GM18502 (cell line): ENCODE measurements at regions not wholly inside any gene's neighbourhood (a gene's known extent, or its start where the extent isn't known, plus 50 kb on each side); places are given as distances from the start of the nearest gene placed in this dataset.
"Not testable (repeated sequence)": the region's sequence is repeated elsewhere in the genome, so short reads cannot be mapped to it uniquely, and the experiment has no call there.

Source experiments
- ATAC-seq: cut with Tn5 transposase; IDR thresholded peaks from one replicate; pipeline ENCODE4 v1.9.1; 2021; ENCODE audit warnings: mild to moderate bottlenecking; ENCODE audit not compliant: unreplicated experiment, poor library complexity

- no peak for ATAC-seq
Measured at GRCh38 chr5:167339205-167339604, 952.2 kb upstream of the WWC1 start.

GRCh38 chr5:167346461-167346860 is 945.0 kb upstream of the WWC1 start:
- no peak for ATAC-seq

- no peak for ATAC-seq
Measured at GRCh38 chr5:167348251-167348926, 943.1 kb upstream of the WWC1 start.

GRCh38 chr5:167348980-167349379 is 942.5 kb upstream of the WWC1 start:
- ATAC-seq: no peak

DNA sequence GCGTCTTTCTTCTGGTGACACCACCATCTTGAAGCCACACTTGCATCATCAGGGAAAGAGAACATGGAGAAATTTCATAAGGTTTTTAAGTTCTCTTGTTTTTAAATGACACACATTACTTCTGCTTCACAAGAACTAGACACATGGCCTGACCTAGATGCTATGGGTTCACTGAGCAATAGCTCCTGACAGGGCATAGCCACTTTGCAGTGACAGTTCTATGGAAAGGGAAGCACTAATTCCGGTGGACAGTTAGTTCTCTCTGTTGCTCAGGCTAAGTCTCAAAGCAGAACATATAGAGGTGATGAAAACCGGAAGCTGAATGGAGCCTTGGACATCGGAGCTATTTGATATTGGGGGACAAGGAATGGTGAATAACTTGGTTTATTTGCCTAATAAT is 940.1 kb upstream of the WWC1 start:
- ATAC-seq: no peak

DNA sequence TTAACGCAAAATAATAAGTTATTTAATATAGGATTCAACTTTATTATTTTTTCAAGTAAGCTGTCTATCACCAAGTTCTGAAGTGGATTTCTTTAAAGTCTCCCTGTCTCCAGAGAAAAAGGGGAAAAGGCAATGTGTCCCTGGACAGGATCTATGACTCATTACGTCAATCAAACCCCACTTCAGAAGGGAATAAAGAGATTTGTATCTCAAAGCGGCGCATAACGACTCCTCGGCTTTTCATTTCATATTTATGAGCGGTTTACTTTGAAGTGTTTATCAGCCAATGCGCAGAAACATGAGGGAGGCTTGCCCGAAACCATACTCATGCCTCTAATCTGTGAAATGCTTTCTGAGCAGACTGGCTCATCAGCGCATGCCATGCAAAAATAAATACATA is 938.6 kb upstream of the WWC1 start:
- ATAC-seq: no peak

DNA sequence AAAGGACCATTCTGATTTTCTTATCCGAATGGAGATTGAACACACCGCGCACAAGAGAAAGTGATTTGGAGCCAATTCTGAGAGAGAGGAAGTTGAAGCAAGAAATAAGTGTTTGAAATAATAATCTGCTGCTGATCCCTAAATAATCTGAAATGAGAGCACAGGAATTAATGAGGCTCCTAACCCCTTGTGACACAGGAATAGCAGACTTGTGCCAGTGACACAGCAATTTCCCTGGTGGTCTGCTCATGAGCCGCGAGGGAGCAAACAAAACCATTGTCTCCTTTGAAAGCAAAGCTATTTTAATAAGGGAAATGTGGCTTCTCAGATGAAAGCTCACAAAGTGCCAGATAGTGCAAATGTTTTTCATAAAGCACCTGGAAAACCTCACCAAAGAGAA is 936.1 kb upstream of the WWC1 start:
- ATAC-seq: no peak

DNA sequence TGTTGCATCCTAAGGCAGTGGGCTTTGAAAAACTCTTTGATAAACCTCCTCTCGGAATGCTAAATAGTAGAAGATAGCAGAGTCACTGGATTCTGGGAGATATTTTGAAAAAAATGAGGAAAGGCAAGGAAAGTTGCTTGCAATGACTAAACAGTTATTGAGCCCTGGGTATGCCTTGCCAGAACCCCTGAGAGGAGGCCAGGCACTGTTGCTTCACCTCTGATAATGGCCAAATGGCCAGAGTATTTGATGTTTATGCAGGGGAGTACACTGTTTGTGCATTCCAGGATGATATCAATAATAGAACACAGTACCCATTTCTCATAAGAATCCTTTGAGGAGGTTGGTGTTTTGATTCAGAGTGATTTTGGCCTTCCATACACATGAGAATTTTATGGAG is 935.1 kb upstream of the WWC1 start:
- no peak for ATAC-seq

DNA sequence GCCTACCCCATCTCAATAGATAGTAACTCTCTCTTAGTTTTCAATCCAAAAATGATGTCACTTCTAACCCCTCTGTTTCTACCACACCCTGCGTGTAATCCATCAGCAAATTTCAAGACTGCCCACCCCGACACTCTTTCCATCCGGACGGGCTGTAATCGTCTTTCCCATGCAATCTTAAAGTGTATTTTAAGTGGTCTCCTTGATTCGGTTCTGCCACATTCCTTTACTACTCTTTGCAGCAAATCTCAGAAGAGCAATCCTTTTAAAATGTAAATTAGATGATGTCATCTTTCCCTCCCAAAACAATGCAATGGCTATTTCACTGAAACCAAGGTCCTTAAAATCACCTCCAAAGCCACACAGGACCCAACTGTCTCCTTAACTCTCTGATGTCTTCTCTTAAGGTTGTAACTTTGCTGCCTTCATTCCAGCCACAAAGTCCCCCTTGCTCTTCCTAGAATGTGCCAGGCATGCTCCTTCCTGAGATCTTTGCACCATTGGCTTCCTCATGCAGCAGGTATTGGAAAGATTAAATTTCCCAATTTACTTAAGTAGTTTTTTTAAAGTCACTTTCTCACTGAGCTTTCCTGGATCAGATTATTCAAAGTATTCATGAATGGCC is 932.5 kb upstream of the WWC1 start:
- no peak for ATAC-seq

GRCh38 chr5:167361795-167362194 is 929.6 kb upstream of the WWC1 start:
- ATAC-seq: no peak

- ATAC-seq: no peak
Measured at GRCh38 chr5:167363065-167363464, 928.4 kb upstream of the WWC1 start.

DNA sequence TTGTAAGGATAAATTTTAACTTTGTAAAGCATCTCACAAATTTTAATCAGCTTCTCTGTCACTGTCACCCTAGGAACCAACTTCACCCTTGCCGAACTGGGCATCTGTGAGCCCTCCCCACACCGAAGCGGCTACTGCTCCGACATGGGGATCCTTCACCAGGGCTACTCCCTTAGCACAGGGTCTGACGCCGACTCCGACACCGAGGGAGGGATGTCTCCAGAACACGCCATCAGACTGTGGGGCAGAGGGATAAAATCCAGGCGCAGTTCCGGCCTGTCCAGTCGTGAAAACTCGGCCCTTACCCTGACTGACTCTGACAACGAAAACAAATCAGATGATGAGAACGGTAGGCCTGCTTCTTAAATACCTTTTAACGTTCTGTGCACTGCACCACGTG is 916.3 kb upstream of the WWC1 start:
- ATAC-seq: no peak

GRCh38 chr5:167378894-167379723 is 912.3 kb upstream of the WWC1 start:
- ATAC-seq: no peak

GRCh38 chr5:167381457-167381856 is 910.0 kb upstream of the WWC1 start:
- no peak for ATAC-seq

DNA sequence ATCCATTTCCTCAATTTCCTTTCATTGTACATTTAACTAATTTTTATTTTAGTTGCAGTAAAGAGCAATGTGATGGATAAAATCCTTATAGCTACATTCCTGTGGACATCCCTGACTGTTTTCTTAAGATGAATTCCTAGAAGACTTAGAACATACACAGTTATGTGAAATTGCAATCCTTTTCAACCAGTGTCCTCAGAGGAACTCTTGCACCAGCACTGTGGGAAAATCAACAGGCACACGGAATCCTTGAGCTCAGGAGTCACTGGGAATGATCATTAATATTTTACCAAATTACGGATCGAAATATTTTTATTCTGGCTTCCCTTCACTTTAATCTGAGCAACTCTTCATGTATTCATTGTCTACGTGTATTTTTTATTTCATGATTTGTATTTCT is 901.9 kb upstream of the WWC1 start:
- ATAC-seq: no peak

DNA sequence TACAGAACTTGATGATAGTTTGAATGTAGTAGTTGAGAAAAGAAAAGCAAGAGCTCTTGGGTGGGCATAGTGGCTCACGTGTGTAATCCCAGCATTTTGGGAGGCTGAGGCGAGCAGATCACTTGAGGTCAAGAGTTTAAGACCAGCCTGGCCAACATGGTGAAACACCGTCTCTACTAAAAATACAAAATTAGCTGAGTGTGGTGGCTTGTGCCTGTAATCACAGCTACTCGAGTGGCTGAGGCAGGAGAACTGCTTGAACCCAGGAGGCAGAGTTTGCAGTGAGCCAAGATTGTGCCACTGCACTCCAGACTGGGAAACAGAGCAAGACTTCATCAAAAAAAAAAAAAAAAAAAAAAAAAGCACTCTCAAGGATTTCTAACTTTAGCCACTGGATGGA is 900.2 kb upstream of the WWC1 start:
- ATAC-seq: not testable (repeated sequence)

DNA sequence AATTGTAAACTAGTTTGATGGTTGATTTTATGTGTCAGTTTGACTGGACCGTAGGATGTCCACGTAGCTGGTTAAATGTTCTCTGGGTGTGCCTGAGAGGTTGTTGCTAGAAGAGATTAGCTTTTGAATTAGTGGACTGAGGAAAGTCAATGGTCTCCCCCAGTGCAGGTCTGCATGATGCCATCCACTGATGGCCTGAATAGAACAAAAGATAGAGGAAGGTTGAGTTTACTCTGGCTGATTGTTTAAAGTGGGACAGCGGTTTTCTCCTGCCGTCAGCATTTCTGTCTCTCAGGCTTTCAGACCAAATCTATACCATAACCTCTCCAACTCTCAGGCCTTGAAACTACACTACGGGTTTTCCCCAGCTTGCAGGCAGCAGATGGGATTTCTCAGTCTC is 899.2 kb upstream of the WWC1 start:
- ATAC-seq: no peak

DNA sequence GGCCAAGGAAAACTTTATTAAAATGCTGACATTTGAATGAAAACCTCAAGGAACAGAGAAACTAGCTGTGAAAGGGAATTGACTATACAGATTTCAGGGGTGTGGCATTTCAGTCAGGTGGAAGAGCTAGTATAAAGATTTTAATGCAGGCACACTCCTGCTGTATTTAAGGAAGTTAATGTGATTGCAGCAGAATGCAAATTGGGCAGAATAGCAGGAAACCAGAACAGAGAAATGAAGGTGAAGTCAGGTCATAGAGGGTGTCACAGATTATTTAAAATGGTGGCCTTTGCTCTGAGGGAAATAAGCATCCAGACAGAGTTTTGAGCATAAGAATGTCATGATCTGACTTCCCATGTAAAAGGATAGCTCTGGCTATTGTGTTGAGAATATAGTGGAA is 898.1 kb upstream of the WWC1 start:
- ATAC-seq: no peak

GRCh38 chr5:167402671-167403070 is 888.8 kb upstream of the WWC1 start:
- ATAC-seq: no peak

DNA sequence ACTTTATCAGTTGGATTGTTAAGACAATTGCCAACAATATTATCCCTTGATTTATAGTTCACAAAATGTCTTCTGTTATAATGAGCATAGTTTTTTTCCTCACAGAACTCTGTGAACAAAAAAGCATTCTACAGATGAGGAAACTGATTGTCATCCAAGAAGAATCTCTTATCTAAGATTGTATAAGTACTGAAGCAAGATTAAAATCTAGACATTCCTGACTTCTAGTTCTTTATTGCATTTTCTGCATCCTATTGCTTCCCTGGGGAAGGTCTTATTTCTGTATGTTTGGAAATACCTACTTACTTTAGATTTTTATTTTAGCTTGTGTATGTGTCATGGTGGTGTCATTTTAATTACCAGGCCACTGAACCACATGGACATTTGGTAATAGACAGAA is 884.9 kb upstream of the WWC1 start:
- ATAC-seq: no peak

- no peak for ATAC-seq
Measured at GRCh38 chr5:167412556-167412955, 878.9 kb upstream of the WWC1 start.

DNA sequence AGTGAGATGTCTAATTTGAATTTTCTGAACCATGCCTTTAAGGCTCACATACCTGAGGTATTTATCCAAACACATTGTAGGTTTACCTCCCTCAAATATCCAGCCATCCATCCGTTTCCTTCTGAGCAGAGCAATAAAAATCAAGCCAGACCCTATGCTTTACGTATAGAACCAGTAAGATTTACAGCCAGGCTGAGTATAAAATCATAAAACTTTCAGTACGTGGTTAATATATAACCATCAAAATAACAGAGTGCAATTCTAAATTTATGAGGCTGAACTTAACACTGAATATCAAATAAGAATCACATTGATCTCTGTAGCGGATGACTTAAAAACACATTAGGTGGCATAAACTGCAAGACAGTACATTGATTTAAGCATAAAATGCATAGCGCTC is 877.9 kb upstream of the WWC1 start:
- ATAC-seq: no peak
